ENCODE measurements at regions not wholly inside any gene's neighbourhood (a gene's known extent, or its start where the extent isn't known, plus 50 kb on each side); places are given as distances from the start of the nearest gene placed in this dataset.
A peak's percentile ranks its signal among the peaks of the same experiment; 100 is the strongest.

DNA sequence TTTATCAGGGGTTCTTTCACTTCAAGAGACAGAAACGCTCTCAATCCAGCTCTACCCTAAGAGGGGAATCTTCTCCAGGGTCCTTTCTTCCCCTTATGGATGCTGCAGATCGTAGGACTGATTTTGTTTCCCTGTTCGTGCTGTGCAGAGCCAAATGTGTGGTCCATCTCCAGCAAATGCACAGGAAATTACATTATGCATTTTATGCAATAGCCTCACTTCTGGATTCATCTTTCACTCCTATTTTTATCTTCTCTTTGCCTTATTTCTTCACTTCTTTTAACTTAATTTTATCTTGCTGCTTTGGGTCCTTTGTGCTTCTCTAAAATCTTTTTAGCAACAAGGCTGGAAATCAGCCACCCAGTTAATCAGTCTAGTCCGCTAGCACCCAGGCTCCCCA, 184.5 kb upstream of the INHBA start:
- WGBS (ENCODE audit: insufficient coverage) = 0% methylated on average over 3 of the region's 4 CpGs
- Histone ChIP-seq H4K20me1 (ENCODE audit: insufficient read depth, low read length) (no peaks in the 10 kb centered on the region), H2AFZ (ENCODE audit: insufficient read depth, low read depth, low read length, poor library complexity, severe bottlenecking) (no peak overlapping the region), H3K36me3 (replicated peaks in 1 of 2; ENCODE audit: control insufficient read depth in 1 of 2, insufficient read depth in 2 of 2, low read length in 2 of 2) (no peaks in the 10 kb centered on the region), H3K4me2 (replicated peaks; ENCODE audit: extremely low read depth, low read length, poor library complexity, severe bottlenecking) (peak overlapping the region; percentile 34), H3K4me1 (ENCODE audit: control insufficient read depth in 1 of 2, insufficient read depth in 2 of 2, low read length in 2 of 2) (peaks cover 50 to 58% of the 10 kb centered on the region in 2 donors), H3K9ac (ENCODE audit: insufficient read depth, low read length, poor library complexity, severe bottlenecking) (no peak overlapping the region), H3K27ac (ENCODE audit: low read depth in 1 of 2, low read length in 2 of 2) (no peak overlapping the region), H3K9me3 (replicated peaks in 1 of 2; ENCODE audit: control insufficient read depth in 1 of 2, insufficient read depth in 1 of 2, low read length in 2 of 2) (no peaks in the 10 kb centered on the region), H3K27me3 (ENCODE audit: control insufficient read depth in 2 of 2, insufficient read depth in 2 of 2, low read length in 2 of 2) (no peaks in the 10 kb centered on the region), H3K4me3 (replicated peaks in 1 of 3; ENCODE audit: low read depth in 2 of 3, low read length in 3 of 3) (peak overlapping the region in 1 of 3 experiments; percentile 22), H3K79me2 (ENCODE audit: insufficient read depth, low read length) (no peaks in the 10 kb centered on the region)
- DNase-seq = peak in 1 of 3 donors; percentile 22
- Mint-ChIP-seq H3K9me3 (peaks cover 0 to 2% (median 0%) of the 10 kb centered on the region in 7 donors), H3K27me3 (ENCODE audit: low read depth in 3 of 3) (peaks cover 0 to 8% (median 0%) of the 10 kb centered on the region in 3 donors), H3K36me3 (peaks cover 0 to 3% of the 10 kb centered on the region in 2 donors), H3K27ac (peak overlapping the region in 6 of 7 donors; percentile 13 to 75 (median 39)), H3K4me1 (peaks cover 65% of the 10 kb centered on the region), H3K4me3 (peak overlapping the region; percentile 35 to 65)
- intact Hi-C loops (cut with micrococcal nuclease) = loop anchor here (5.0 to 10.0 kb wide), 5 partner anchors 53 to 1623 kb away; partner anchors contain the start of gene INHBA (in 1 of the 2)
- TF ChIP-seq, protein P1, sequence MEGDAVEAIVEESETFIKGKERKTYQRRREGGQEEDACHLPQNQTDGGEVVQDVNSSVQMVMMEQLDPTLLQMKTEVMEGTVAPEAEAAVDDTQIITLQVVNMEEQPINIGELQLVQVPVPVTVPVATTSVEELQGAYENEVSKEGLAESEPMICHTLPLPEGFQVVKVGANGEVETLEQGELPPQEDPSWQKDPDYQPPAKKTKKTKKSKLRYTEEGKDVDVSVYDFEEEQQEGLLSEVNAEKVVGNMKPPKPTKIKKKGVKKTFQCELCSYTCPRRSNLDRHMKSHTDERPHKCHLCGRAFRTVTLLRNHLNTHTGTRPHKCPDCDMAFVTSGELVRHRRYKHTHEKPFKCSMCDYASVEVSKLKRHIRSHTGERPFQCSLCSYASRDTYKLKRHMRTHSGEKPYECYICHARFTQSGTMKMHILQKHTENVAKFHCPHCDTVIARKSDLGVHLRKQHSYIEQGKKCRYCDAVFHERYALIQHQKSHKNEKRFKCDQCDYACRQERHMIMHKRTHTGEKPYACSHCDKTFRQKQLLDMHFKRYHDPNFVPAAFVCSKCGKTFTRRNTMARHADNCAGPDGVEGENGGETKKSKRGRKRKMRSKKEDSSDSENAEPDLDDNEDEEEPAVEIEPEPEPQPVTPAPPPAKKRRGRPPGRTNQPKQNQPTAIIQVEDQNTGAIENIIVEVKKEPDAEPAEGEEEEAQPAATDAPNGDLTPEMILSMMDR (IDR thresholded peaks at IDR 0.05) = no peak

DNA sequence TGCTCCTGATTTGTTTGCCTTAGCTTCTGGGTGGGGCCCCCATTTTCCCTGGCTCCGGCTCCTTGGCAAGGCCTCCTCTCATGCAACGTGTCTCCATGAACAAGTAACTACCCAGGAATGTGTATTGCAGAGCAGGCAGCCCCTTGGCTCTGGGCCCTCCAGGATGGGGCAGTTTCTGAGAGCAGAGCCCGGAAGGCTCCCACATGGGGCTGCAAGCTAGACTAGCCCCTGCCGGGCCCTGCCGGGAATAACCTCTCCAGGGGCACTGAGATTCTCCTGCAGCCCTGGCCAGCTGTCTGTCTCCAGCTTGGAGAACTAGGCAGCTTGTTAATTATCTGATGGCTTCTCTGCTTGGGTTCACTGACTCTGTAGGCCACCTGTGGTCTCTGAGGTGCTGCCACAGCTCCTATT, 184.0 kb upstream of the INHBA start:
- H3K4me3 ChIP-seq (replicated peaks in 1 of 3; ENCODE audit: low read depth in 2 of 3, low read length in 3 of 3) = peak overlapping the region in 1 of 3 experiments; percentile 22
- 82% methylated on average over 5 of the region's 5 CpGs for WGBS (ENCODE audit: insufficient coverage)
- H3K4me1 ChIP-seq (ENCODE audit: control insufficient read depth in 1 of 2, insufficient read depth in 2 of 2, low read length in 2 of 2) = peaks cover 55 to 63% of the 10 kb centered on the region in 2 donors
- H3K36me3 Mint-ChIP-seq = peaks cover 0 to 6% of the 10 kb centered on the region in 2 donors
- H3K9me3 Mint-ChIP-seq = peaks cover 0 to 2% (median 0%) of the 10 kb centered on the region in 7 donors
- peak overlapping the region; percentile 34 for H3K4me2 ChIP-seq (replicated peaks; ENCODE audit: extremely low read depth, low read length, poor library complexity, severe bottlenecking)
- no peaks in the 10 kb centered on the region for H3K79me2 ChIP-seq (ENCODE audit: insufficient read depth, low read length)
- TF ChIP-seq, protein P1 (IDR thresholded peaks at IDR 0.05) = no peak
- H3K9me3 ChIP-seq (replicated peaks in 1 of 2; ENCODE audit: control insufficient read depth in 1 of 2, insufficient read depth in 1 of 2, low read length in 2 of 2) = no peaks in the 10 kb centered on the region
- H2AFZ ChIP-seq (ENCODE audit: insufficient read depth, low read depth, low read length, poor library complexity, severe bottlenecking) = no peak overlapping the region
- H3K27me3 Mint-ChIP-seq (ENCODE audit: low read depth in 3 of 3) = peaks cover 0 to 8% (median 2%) of the 10 kb centered on the region in 3 donors
- no peaks in the 10 kb centered on the region for H3K27me3 ChIP-seq (ENCODE audit: control insufficient read depth in 2 of 2, insufficient read depth in 2 of 2, low read length in 2 of 2)
- no peak overlapping the region for H3K27ac ChIP-seq (ENCODE audit: low read depth in 1 of 2, low read length in 2 of 2)
- peak overlapping the region in 1 of 2 donors; percentile 65 for H3K4me3 Mint-ChIP-seq
- intact Hi-C loops (cut with micrococcal nuclease) = loop anchor here (5.0 to 10.0 kb wide), 5 partner anchors 52 to 1622 kb away; partner anchors contain the start of gene INHBA (in 1 of the 2)
- H3K36me3 ChIP-seq (replicated peaks in 1 of 2; ENCODE audit: control insufficient read depth in 1 of 2, insufficient read depth in 2 of 2, low read length in 2 of 2) = no peaks in the 10 kb centered on the region
- no peaks in the 10 kb centered on the region for H4K20me1 ChIP-seq (ENCODE audit: insufficient read depth, low read length)
- peaks cover 70% of the 10 kb centered on the region for H3K4me1 Mint-ChIP-seq
- H3K27ac Mint-ChIP-seq = peak overlapping the region in 2 of 7 donors; percentile 26 to 74
- no peak overlapping the region for H3K9ac ChIP-seq (ENCODE audit: insufficient read depth, low read length, poor library complexity, severe bottlenecking)
- DNase-seq = no peak

Measured in CD14-positive monocyte (primary cell).